NCI-H82 treated with DMSO at 0.1 percent for 48 hours (cell line): ENCODE measurements at regions not wholly inside any gene's neighbourhood (a gene's known extent, or its start where the extent isn't known, plus 50 kb on each side); places are given as distances from the start of the nearest gene placed in this dataset.
"Not testable (repeated sequence)": the region's sequence is repeated elsewhere in the genome, so short reads cannot be mapped to it uniquely, and the experiment has no call there.

ENCODE experiments used
- DNase-seq: peaks from one replicate; lab custom pipeline; 2025; ENCODE audit not compliant: unreplicated experiment; lab: John Stamatoyannopoulos, UW

DNA sequence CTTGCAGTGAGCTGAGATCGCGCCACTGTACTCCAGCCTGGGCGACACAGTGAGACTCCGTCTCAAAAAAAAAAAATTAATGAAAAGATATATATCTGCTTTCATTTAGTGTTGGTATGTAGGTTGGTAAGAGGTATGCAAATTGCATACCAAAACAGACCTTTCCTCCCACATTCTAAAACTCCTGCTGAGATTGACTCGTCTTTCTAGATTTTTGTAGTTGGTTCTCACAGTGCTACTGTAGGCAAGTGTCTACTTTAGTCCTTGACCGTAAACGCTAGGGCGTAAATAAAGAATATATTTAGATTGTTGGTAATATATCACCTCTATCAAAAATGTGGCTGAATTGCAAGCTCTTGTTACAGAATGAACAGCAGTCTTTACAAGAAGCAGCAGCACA, 445.9 kb downstream of the CHSY3 start:
- DNase-seq = no peak

DNA sequence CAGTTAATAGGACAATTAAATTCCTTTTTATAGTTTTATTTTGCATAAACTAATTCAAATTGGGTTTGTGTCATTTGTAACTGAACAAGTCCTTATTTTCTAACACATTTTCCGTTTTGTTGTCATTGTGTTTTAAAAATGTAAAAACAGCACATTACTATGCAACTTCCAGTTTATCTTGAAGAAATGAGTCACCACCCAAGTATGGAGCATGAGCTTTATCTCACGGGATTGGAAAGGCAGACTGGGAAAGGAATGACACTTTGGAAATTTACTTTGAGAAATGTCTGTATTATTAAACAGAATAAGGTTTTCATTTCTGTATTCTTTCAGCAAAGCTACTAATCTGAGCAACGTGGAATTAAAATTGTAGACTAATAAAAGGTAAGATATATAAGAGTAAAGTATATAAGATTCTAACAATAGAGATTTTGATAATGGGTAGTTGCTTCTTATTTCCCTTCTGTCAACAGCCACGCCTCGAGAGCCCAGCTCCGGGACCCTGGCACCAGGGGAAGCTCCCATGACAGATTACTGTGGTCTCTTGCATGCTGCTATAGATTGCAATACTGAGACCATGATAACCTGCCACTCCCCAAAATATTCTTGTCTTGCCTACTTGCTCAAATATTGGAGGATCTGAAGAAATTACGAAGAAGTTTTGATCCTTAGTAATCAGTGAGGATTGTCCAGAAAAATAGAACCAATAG, 433.1 kb downstream of the CHSY3 start:
- DNase-seq = no peak

DNA sequence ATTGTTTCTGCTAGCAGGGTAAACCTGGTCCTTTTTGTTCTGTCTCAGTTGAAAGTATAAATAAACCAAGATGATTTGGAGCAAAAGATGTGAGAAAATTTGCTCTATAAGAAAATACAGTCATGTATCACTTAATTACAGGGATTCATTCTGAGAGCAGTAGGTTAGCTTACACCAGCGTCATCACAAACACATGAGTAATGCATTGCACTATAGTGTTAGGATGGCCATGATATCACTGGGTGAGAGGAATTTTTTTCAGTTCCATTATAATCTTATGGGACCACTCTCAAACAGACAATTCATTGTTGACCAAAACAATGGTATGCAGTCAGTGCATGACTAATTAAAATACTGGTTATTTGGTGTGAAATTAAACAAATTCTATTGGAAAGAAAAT, 430.9 kb downstream of the CHSY3 start:
- no peak for DNase-seq

DNA sequence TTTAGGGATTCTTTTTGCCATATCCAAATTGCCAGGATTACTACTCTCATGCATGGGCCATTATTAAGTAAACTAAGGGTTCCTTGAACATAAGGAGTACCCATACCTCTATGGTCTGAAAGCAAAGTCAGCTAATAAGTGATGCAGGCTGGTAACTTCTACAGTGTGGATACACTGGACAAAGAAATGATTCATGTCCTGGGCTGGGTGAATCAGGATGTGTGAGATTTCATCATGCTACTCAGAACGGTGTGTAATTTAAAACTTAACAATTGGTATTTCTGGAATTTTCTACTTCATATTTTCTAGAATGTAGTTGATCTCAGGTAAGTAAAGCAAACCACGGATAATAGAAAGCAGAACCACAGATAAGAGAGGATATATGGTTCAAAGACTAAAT, 428.8 kb downstream of the CHSY3 start:
- DNase-seq = no peak

DNA sequence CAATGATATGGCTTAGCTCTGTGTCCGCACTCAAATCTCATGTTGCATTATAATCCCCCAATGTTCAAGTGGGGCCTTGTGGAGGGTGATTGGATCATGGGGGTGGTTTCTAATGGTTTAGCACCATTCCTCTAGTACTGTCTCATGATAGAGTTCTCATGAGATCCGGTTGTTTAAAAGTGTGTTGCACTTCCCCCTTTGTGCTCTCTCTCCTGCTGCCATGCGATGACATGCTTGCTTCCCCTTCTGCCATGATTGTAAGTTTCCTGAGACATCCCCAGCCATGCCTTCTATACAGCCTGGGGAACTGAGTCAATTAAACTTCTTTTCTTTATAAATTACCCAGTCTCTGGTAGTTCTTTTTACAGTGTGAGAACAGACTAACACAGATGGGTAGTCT, 427.1 kb downstream of the CHSY3 start:
- DNase-seq = no peak

DNA sequence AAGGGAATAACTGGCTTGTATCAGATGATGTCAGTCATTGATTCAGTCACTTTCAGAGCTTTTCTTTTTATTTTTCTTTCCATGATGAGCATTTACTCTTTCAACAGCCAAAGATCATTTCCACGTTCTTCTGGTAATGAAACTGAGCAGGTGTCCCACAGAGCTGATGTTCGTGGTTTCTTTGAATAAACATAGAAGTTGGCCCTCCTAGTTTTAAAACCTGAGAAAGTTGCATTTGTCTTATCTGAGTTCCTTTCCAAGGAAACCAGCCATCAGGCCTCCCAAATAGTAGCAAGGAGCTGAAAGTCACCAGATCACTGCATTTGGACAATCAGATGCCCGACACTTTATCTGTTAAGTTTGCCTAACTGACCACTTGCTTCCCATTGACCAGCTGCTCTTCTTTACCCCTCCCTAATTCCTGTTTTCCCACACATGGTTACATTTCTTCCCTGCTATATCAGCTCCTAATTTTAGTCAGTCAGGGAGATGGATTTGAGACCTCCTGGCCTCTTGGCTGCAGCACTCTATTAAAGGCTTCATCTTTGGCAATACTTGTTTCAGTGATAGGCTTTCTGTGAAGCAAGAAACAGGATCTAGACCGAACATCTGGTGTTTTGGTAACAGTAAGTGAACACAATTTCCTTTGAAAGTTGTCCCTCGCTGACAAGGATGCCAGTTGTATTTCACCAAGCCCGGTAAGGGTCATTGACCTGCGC, 420.8 kb downstream of the CHSY3 start:
- DNase-seq = no peak

DNA sequence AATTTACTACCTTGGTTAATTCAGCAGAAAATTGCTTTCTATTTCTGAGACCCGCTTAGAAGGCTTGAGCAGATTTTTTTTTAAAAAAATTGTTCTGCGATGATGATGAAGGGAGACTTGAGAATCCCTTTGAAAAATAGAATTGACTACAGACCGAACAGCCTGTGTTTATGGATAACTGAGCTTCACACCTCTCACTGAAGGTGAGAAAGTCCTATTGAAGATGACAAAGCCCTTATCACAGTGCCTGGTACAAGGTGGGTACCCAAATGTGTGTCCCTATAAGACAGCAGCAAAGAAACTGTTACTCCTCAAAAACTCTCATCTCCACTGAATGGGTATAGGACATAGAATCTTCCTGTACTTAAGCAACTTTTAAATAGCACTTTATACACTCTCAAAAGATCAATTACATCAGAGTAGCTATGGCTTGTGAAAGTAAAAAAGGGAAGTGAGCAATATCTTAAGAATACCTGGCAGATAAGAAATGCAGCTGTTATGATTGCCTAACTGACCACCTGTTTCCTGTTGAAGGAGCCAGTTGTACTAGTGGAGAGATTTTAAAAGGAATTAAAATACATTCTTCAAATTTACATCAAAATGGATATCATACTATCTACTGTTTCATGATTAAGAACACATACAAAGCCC, 419.7 kb downstream of the CHSY3 start:
- no peak for DNase-seq

DNA sequence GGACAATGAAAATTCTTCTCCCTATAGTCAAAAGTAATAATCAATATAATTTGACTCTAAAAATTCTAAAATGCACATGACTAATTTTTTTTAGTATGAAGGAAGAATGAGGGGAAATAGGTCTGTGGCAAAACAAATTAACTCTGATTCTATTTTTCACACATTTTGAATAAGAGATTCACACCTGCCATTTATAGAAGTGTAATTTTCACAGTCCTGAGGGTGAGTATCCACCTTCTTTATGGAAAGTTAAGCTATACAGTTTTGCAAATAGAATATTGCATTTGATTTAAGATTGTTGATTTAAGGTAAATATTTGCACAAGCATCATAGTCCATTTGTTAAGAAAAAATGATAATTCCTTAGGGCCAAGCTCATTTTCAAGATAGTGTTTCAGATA, 417.7 kb downstream of the CHSY3 start:
- no peak for DNase-seq

DNA sequence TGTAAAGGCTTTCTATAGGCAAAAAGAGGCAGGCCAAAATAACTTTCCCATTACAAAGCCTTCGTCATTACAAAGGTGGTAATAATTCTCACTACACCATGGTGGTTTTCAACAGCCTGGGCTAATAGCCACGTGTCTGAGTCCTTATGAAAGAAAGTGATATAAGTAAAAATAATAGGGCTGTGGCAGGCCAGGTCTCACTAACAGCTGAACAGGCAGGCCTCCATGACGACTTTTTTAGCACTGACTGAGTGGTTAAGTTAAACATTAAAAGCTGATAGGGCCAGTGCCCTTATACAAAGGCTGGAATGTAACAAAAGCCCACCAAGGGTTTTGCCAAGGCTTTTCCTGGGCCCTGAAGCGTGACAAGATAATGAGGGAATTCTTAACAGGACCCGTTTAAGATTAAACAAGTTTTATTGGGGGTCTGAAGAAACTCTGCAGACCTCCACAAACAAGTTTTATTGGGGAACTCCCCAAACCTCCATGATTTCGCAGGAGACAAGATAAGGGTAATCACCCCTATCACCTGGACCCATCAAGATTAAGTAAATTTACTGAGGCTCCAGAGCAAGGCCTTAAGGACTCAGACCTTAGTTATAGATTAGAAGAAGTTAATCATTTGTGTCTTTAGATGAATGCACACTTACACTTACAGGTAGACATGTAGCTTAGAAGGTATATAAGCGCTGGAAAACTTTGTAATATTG, 412.9 kb downstream of the CHSY3 start:
- no peak for DNase-seq

DNA sequence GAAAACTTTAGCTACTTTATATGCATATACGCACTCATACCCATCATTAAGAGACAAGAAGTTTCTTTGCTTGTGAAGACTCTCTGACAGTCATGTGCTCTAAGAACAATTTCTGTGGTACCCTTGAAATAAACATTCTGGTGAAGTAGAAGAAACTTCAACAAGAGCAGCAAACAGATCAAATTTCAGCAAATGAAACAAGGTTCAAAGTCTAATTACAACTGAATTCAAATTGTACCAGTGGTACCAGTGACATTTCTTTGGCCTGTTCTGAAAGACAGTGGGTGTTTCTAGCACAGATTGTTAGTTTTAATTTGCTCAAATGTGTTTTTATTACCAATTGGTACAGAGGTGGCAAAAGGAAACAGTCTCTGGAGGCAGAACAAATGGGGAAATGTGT, 391.0 kb downstream of the CHSY3 start:
- DNase-seq = no peak

DNA sequence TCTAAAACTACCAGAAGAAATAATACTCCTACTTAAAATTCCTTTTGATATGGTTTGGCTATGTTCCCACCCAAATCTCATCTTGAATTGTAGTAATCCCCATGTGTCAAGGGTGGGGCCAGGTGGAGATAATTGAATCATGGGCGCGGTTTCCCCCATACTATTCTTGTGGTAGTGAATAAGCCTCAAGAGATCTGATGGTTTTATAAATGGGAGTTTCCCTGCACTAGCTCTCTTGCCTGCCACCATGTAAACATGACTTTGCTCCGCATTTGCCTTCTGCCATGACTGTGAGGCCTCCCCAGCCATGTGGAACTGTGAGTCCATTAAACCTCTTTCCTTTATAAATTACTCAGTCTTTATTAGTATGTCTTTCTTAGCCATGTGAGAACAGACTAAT, 390.5 kb downstream of the CHSY3 start:
- not testable (repeated sequence) for DNase-seq

DNA sequence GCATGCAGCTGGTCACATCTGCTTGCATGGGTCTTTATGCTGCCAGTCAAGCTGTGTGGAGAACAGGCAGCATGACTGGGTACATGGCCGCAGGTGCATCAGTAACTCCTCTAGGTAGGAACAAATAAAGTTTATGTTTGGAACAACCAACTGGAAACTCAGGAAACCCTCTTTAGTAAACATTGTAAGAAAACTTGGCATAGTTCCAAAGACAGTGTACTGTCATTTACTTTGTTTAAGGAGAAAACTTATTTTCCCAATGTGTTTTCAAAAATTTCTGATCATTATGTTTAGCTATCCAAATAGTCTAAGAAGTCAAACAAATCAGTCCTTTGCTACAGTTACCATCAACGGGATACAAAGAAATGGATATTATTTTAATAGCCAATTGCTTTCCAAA, 386.0 kb downstream of the CHSY3 start:
- no peak for DNase-seq

DNA sequence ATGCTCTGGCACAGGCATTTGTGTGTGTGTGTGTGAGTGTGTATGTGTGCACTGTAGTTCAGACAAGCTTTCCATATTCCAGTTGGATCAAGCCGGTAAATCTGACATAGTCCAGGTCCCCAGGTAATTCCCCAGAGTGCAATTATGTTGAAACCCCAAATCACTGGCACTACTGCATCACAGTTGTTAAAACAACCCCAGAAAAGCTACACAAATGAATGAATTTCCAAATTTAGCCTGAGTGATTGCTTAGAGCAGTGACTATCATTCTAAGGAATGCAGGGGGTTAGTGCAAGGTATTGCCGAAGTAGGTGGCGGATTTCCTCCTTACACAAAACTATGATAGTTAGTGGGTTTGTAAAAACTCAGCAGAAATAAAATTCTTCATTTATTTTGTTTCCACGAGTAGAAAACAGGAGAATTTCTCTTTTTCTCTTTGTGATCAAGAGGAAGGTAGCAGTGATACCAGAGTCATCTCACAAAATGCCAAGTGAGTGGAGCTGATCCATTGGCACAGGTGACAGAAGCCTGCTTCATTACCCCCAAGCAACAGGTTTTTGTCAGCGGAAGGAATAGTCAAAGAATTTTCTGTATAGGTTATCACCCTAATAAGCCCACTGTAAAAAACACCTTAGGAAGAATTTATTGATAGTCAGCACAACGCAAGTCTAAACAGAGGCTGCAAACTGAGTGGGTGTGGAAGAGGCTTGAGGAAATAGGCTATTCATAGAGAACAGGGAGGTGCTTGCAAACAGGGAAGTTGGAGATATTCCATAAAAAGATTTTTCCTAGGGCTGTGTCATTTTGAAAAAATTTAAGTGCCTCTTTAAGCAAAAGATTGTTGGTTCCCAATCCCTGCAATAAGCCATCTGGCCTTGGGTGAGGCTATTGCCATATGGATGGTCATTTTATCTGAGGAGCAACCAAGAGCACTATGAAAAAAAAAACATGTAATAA, 385.1 kb downstream of the CHSY3 start:
- no peak for DNase-seq

DNA sequence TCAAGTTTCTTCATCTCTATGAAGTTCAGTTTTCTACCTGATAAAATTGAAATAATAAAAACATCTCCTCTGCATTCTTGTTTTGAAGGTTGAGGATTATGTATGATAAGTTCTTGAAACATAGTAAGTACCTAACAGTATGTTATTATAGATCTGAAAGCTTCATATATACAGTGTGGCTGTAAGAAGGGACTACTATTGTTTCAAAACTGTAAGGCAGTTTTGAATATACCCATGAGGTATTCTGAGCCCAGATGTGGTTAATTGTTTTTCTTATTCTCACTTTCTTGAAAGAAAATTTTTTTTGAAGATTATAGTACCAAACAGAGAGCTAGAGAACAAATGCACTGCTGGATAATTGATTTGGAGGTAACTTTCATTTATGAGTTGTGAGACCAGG, 383.2 kb downstream of the CHSY3 start:
- DNase-seq = no peak

DNA sequence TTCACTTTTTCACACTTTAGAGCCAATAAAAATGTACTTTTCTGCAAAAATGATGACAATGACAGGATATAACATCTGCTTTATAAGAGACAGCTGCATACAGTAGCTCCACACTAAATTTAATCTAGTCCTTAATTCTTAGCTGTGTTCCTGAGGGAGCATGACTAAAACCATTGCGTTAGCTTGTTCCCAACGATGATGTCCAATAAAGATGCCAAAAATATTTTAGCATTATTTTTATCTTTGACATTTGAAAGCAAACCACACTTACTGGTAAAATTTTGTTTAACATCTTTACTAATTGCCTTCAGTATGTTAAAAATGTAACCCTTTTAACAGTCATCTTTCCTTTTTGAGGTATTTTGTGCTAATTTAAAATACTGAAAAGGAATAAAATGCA, 382.7 kb downstream of the CHSY3 start:
- no peak for DNase-seq

DNA sequence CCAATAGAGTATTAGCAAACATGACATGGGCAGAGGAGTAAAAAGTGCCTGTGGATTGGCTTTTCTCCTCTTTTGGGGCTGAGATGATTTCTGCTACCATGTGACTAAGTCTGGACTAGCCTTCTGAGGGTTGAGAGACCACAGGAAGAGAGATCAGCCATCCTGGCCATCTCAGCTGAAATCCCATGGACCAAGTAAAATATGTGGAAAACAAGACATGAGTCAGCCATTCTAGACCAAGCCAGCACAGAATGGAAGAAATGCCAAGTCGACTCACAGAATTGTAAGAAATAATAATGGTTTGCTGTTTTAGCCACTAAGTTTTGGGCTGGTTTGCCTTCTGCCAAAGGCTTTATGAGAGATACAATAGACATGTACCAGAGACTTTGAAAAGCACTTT, 377.8 kb downstream of the CHSY3 start:
- no peak for DNase-seq

DNA sequence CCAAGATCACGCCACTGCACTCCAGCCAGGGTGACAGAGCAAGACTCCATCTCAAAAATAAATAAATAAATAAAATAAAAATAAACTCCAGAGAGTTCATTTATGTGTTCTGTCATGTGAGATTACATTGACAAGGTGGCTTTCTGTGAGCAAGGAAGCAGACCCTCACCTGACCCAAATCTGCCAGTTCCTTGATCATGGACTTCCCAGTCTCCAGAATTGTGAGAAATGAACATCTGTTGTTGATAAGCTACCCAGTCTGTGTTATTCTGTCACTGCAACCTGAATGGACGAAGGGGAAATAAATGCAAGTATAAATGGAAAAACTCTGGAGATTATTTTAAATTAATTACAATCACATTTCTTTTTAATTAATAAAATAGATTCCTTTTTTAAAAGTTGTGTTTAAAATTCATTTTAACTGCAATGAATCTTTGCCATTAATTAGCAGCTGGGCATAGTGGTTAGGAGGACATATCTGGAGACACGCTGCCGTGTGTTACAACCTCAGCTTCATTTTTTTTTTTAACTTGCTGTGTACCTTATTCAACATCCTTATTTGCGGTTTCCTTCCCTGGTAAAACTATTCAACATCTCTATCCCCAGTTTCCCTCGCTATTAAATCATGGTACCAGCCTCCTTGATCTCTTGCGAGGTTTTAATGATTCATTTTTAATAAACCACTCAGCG, 376.4 kb downstream of the CHSY3 start:
- DNase-seq = no peak

DNA sequence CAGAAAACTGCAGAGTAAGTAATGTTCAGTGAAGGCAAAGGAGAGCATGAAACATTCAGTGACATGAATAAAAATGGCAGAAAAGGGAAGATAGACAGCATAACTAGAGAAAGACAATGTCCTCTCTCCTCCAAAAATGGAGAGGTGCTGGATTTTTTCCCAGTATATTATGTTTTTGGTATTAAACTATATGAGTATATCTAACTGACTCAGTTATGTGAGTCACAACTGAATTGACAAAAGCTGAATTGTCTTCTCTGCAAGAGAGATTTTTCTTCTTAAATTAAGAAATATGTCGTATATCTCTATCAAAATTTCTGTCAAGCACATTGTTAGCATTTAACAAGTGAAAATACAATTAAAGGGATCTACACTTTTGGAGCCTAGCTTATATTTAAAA, 375.1 kb downstream of the CHSY3 start:
- no peak for DNase-seq

DNA sequence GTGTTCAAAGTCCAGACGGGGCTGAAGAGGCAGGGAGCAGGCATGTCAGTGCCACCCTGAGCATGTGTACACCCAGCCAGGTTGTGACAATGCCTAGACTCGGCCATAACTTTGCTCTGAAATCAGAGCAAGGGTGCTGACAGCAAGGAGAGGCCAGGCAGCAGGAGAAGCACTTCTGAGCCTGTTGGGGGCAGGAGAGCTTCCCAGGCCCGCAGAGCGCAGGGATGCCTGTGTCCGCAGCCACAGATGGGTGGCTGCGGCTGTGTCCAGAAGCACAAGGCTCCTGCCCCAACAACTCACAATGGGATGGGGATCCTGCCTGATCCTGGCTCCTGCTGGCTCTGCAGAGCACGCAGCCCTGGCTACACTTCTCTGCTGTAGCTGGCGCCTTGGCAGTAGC, 373.9 kb downstream of the CHSY3 start:
- DNase-seq = no peak

DNA sequence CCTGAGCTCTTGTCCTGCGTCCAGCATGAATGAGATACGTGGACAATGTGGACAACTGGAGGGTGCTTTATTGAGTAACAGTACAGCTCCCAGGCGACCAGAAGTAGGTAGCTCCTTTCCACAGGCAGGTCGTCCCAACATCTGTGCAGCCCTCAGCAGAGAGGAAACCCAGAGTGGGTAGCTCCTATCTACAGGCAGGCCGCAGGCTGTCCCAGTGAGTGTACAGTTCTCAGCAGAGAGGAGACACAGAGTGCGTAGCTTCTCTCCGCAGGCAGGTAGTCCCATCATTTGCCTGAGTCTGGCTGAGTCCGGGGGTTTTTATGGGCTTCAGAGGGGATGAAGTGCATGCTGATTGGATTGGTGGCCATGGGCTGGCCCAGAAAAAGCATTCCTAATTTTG, 373.3 kb downstream of the CHSY3 start:
- DNase-seq = no peak
